ENCODE measurements at regions not wholly inside any gene's neighbourhood (a gene's known extent, or its start where the extent isn't known, plus 50 kb on each side); places are given as distances from the start of the nearest gene placed in this dataset.

- Histone ChIP-seq H4K8ac (ENCODE audit: low read length) (no peak overlapping the region), H3K4me1 (ENCODE audit: control insufficient read depth, insufficient read depth, low read depth, low read length) (no peaks in the 10 kb centered on the region), H3K14ac (ENCODE audit: low read length in 2 of 2) (no peak overlapping the region), H4K91ac (ENCODE audit: low read length) (no peak overlapping the region), H2AK5ac (ENCODE audit: low read length, severe bottlenecking) (no peak overlapping the region), H3K36me3 (ENCODE audit: control insufficient read depth in 1 of 2, insufficient read depth in 2 of 2, low read depth in 1 of 2, low read length in 2 of 2) (no peaks in the 10 kb centered on the region), H2BK5ac (ENCODE audit: low read depth, low read length, poor library complexity, severe bottlenecking) (no peak overlapping the region), H3K18ac (ENCODE audit: low read depth in 1 of 2, low read length in 2 of 2) (no peak overlapping the region), H3K4me2 (ENCODE audit: low read length, poor library complexity, severe bottlenecking) (no peak overlapping the region), H3K27me3 (ENCODE audit: control insufficient read depth in 1 of 2, insufficient read depth in 1 of 2, low read length in 2 of 2) (no peaks in the 10 kb centered on the region), H3K9ac (ENCODE audit: low read length) (no peak overlapping the region), H2BK12ac (ENCODE audit: low read length in 2 of 2) (no peak overlapping the region), H2BK15ac (ENCODE audit: low read depth, poor library complexity, severe bottlenecking) (no peak overlapping the region), H2BK120ac (ENCODE audit: low read depth, low read length) (no peak overlapping the region), H3K79me1 (replicated peaks; ENCODE audit: low read length, poor library complexity, severe bottlenecking) (no peaks in the 10 kb centered on the region), H3K27ac (ENCODE audit: low read length, poor library complexity, severe bottlenecking) (no peak overlapping the region), H2AFZ (ENCODE audit: low read depth, low read length) (no peak overlapping the region), H3K9me3 (ENCODE audit: control insufficient read depth, low read length) (no peaks in the 10 kb centered on the region), H3K23ac (ENCODE audit: low read length in 2 of 2) (no peak overlapping the region), H3K4ac (ENCODE audit: low read depth in 1 of 2, low read length in 2 of 2) (no peak overlapping the region), H3K4me3 (ENCODE audit: insufficient read depth in 1 of 2, low read depth in 1 of 2, low read length in 2 of 2) (no peak overlapping the region)
- no peak for DNase-seq
- WGBS = 93% methylated on average over 1 of the region's 2 CpGs
Measured at GRCh38 chr4:155514628-155515027, 137.9 kb upstream of the MAP9 start.

- no peak overlapping the region for H2BK120ac ChIP-seq (ENCODE audit: low read depth, low read length)
- 75% methylated on average over 5 of the region's 5 CpGs for WGBS
- no peak overlapping the region for H4K8ac ChIP-seq (ENCODE audit: low read length)
Measured at GRCh38 chr4:155512817-155513216, 136.1 kb upstream of the MAP9 start.

GRCh38 chr4:155512046-155512445 lies 135.3 kb upstream of the MAP9 start:
- Histone ChIP-seq H3K9ac (ENCODE audit: low read length) (no peak overlapping the region), H3K23ac (ENCODE audit: low read length in 2 of 2) (no peak overlapping the region), H2AK5ac (ENCODE audit: low read length, severe bottlenecking) (no peak overlapping the region), H3K14ac (ENCODE audit: low read length in 2 of 2) (no peak overlapping the region), H2BK15ac (ENCODE audit: low read depth, poor library complexity, severe bottlenecking) (no peak overlapping the region), H3K27me3 (ENCODE audit: control insufficient read depth in 1 of 2, insufficient read depth in 1 of 2, low read length in 2 of 2) (no peaks in the 10 kb centered on the region), H3K4me2 (ENCODE audit: low read length, poor library complexity, severe bottlenecking) (no peak overlapping the region), H2BK12ac (ENCODE audit: low read length in 2 of 2) (no peak overlapping the region), H3K9me3 (ENCODE audit: control insufficient read depth, low read length) (no peaks in the 10 kb centered on the region), H3K4ac (ENCODE audit: low read depth in 1 of 2, low read length in 2 of 2) (no peak overlapping the region), H4K91ac (ENCODE audit: low read length) (no peak overlapping the region), H3K79me1 (replicated peaks; ENCODE audit: low read length, poor library complexity, severe bottlenecking) (no peaks in the 10 kb centered on the region), H3K18ac (ENCODE audit: low read depth in 1 of 2, low read length in 2 of 2) (no peak overlapping the region), H2BK5ac (ENCODE audit: low read depth, low read length, poor library complexity, severe bottlenecking) (no peak overlapping the region), H3K27ac (ENCODE audit: low read length, poor library complexity, severe bottlenecking) (no peak overlapping the region), H3K4me3 (ENCODE audit: insufficient read depth in 1 of 2, low read depth in 1 of 2, low read length in 2 of 2) (no peak overlapping the region), H2AFZ (ENCODE audit: low read depth, low read length) (no peak overlapping the region), H3K4me1 (ENCODE audit: control insufficient read depth, insufficient read depth, low read depth, low read length) (no peaks in the 10 kb centered on the region), H4K8ac (ENCODE audit: low read length) (no peak overlapping the region), H3K36me3 (ENCODE audit: control insufficient read depth in 1 of 2, insufficient read depth in 2 of 2, low read depth in 1 of 2, low read length in 2 of 2) (no peaks in the 10 kb centered on the region), H2BK120ac (ENCODE audit: low read depth, low read length) (no peak overlapping the region)
- WGBS = 100% methylated on average over 1 of the region's 1 CpG
- no peak for DNase-seq

More at GRCh38 chr4:155512817-155513216, 136.1 kb upstream of the MAP9 start:
- no peak for DNase-seq
- H3K4ac ChIP-seq (ENCODE audit: low read depth in 1 of 2, low read length in 2 of 2) = no peak overlapping the region
- H2BK5ac ChIP-seq (ENCODE audit: low read depth, low read length, poor library complexity, severe bottlenecking) = no peak overlapping the region
- H3K36me3 ChIP-seq (ENCODE audit: control insufficient read depth in 1 of 2, insufficient read depth in 2 of 2, low read depth in 1 of 2, low read length in 2 of 2) = no peaks in the 10 kb centered on the region
- H2BK15ac ChIP-seq (ENCODE audit: low read depth, poor library complexity, severe bottlenecking) = no peak overlapping the region
- no peak overlapping the region for H3K27ac ChIP-seq (ENCODE audit: low read length, poor library complexity, severe bottlenecking)
- H3K9me3 ChIP-seq (ENCODE audit: control insufficient read depth, low read length) = no peaks in the 10 kb centered on the region
- H3K4me2 ChIP-seq (ENCODE audit: low read length, poor library complexity, severe bottlenecking) = no peak overlapping the region
- no peak overlapping the region for H4K91ac ChIP-seq (ENCODE audit: low read length)
- no peak overlapping the region for H3K4me3 ChIP-seq (ENCODE audit: insufficient read depth in 1 of 2, low read depth in 1 of 2, low read length in 2 of 2)
- H3K27me3 ChIP-seq (ENCODE audit: control insufficient read depth in 1 of 2, insufficient read depth in 1 of 2, low read length in 2 of 2) = no peaks in the 10 kb centered on the region
- H2BK12ac ChIP-seq (ENCODE audit: low read length in 2 of 2) = no peak overlapping the region
- H2AFZ ChIP-seq (ENCODE audit: low read depth, low read length) = no peak overlapping the region
- H3K23ac ChIP-seq (ENCODE audit: low read length in 2 of 2) = no peak overlapping the region
- no peak overlapping the region for H3K18ac ChIP-seq (ENCODE audit: low read depth in 1 of 2, low read length in 2 of 2)
- no peak overlapping the region for H3K14ac ChIP-seq (ENCODE audit: low read length in 2 of 2)
- H2AK5ac ChIP-seq (ENCODE audit: low read length, severe bottlenecking) = no peak overlapping the region
- no peaks in the 10 kb centered on the region for H3K4me1 ChIP-seq (ENCODE audit: control insufficient read depth, insufficient read depth, low read depth, low read length)
- no peak overlapping the region for H3K9ac ChIP-seq (ENCODE audit: low read length)
- H3K79me1 ChIP-seq (replicated peaks; ENCODE audit: low read length, poor library complexity, severe bottlenecking) = no peaks in the 10 kb centered on the region

- H3K18ac ChIP-seq (ENCODE audit: low read depth in 1 of 2, low read length in 2 of 2) = no peak overlapping the region
Measured at GRCh38 chr4:155510771-155511170, 134.0 kb upstream of the MAP9 start.

More at GRCh38 chr4:155510771-155511170, 134.0 kb upstream of the MAP9 start:
- H3K9me3 ChIP-seq (ENCODE audit: control insufficient read depth, low read length) = no peaks in the 10 kb centered on the region
- H3K14ac ChIP-seq (ENCODE audit: low read length in 2 of 2) = no peak overlapping the region
- no peak overlapping the region for H3K4me3 ChIP-seq (ENCODE audit: insufficient read depth in 1 of 2, low read depth in 1 of 2, low read length in 2 of 2)
- no peaks in the 10 kb centered on the region for H3K27me3 ChIP-seq (ENCODE audit: control insufficient read depth in 1 of 2, insufficient read depth in 1 of 2, low read length in 2 of 2)
- no peak overlapping the region for H3K4me2 ChIP-seq (ENCODE audit: low read length, poor library complexity, severe bottlenecking)
- no peak overlapping the region for H2BK15ac ChIP-seq (ENCODE audit: low read depth, poor library complexity, severe bottlenecking)
- no peak overlapping the region for H3K23ac ChIP-seq (ENCODE audit: low read length in 2 of 2)
- DNase-seq = no peak
- no peak overlapping the region for H3K4ac ChIP-seq (ENCODE audit: low read depth in 1 of 2, low read length in 2 of 2)
- no peak overlapping the region for H2AK5ac ChIP-seq (ENCODE audit: low read length, severe bottlenecking)
- H3K9ac ChIP-seq (ENCODE audit: low read length) = no peak overlapping the region
- 65% methylated on average over 2 of the region's 2 CpGs for WGBS
- no peaks in the 10 kb centered on the region for H3K36me3 ChIP-seq (ENCODE audit: control insufficient read depth in 1 of 2, insufficient read depth in 2 of 2, low read depth in 1 of 2, low read length in 2 of 2)
- no peak overlapping the region for H4K8ac ChIP-seq (ENCODE audit: low read length)
- H2AFZ ChIP-seq (ENCODE audit: low read depth, low read length) = no peak overlapping the region
- H2BK120ac ChIP-seq (ENCODE audit: low read depth, low read length) = no peak overlapping the region
- no peaks in the 10 kb centered on the region for H3K4me1 ChIP-seq (ENCODE audit: control insufficient read depth, insufficient read depth, low read depth, low read length)
- no peaks in the 10 kb centered on the region for H3K79me1 ChIP-seq (replicated peaks; ENCODE audit: low read length, poor library complexity, severe bottlenecking)
- no peak overlapping the region for H4K91ac ChIP-seq (ENCODE audit: low read length)
- H2BK12ac ChIP-seq (ENCODE audit: low read length in 2 of 2) = no peak overlapping the region
- H2BK5ac ChIP-seq (ENCODE audit: low read depth, low read length, poor library complexity, severe bottlenecking) = no peak overlapping the region
- no peak overlapping the region for H3K27ac ChIP-seq (ENCODE audit: low read length, poor library complexity, severe bottlenecking)

Data from mesenchymal stem cell (in vitro differentiated cells and primary cell).